IPS DF 19.7 (cell line): ENCODE measurements at regions not wholly inside any gene's neighbourhood (a gene's known extent, or its start where the extent isn't known, plus 50 kb on each side); places are given as distances from the start of the nearest gene placed in this dataset.

ENCODE experiments used
- DNase-seq: peaks from one replicate; pipeline ENCODE4 v3.0.0-alpha.2; 2013; ENCODE audit warnings: low read depth, low spot score

DNA sequence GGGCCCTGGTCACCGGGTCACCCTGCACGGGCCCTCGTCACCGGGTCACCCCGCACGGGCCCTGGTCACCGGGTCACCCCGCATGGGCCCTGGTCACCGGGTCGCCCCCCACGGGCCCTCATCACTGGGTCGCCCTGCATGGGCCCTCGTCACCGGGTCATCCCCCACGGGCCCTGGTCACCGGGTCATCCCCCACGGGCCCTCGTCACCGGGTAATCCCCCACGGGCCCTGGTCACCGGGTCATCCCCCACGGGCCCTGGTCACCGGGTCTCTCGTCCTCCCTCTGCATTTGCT, 77.6 kb downstream of the RIPK4 start:
- no peak for DNase-seq

DNA sequence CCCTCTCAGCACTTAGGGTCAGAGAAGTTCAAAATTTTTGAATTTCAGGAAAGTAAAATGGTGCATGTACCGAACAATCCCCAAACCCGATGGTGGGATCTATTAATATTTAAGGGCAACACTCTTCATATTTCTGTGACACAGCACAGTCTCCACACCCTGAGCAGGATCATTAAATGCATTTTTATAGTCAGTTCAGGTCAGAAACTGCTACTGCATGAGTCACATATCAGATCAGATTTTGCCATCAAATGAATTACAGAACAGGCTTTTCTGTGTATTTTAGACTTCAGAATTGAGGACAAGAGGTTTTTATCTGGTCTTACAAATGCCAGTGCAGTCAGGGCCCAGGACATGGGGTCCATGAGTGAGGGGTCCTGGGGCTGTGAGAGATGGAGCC, 79.2 kb downstream of the RIPK4 start:
- DNase-seq: no peak

GRCh38 chr21:41686664-41687063, 80.2 kb downstream of the RIPK4 start:
- no peak for DNase-seq

GRCh38 chr21:41685511-41686149, 81.2 kb downstream of the RIPK4 start:
- DNase-seq: no peak

GRCh38 chr21:41684381-41685245, 82.2 kb downstream of the RIPK4 start:
- no peak for DNase-seq

DNA sequence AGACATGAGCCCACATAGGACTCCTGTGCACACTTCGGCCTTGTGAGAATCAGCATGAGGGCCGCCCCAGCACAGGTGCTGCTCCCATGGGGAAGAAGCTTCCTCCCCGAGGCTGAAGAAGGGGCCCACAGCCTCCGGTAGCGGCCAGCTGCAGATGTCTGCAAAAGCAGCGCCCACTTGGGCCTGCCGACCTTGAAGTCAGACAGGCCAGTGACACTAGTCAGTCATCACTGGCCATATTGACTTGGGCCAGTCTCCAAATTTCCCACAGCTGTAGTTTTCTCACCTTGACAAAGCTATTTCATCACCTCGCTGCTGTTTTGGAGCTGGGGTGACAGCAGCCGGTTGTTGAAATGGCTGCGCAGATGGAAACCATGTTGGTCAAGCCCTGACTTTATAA, 83.0 kb downstream of the RIPK4 start:
- no peak for DNase-seq

GRCh38 chr21:41682719-41683179, 84.1 kb downstream of the RIPK4 start:
- no peak for DNase-seq

- no peak for DNase-seq
Observed at GRCh38 chr21:41681939-41682718, 84.7 kb downstream of the RIPK4 start.

DNA sequence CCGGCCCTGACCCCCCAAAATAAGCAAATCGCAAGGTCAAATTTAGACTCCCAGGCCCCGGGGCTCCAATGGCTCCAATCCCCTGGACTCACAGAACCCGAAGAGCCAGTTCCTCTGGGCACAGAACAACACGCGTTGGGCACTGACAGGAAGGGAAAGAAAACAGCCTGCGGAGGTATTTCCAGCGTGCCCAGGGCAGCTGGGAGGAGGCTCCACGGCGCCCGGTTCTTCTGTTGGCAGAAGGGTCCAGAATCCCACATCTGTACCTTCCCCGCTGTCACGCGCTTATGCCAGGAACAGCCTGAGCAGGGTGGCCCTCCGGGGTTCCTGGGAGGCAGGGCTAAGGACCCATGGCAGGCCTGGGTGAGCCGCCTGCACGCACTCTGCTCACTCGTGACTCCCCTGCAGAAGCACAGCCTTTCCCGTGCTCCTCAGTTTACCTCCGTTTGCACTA, 85.5 kb downstream of the RIPK4 start:
- DNase-seq: no peak

GRCh38 chr21:41680444-41681347, 86.2 kb downstream of the RIPK4 start:
- DNase-seq: no peak

DNA sequence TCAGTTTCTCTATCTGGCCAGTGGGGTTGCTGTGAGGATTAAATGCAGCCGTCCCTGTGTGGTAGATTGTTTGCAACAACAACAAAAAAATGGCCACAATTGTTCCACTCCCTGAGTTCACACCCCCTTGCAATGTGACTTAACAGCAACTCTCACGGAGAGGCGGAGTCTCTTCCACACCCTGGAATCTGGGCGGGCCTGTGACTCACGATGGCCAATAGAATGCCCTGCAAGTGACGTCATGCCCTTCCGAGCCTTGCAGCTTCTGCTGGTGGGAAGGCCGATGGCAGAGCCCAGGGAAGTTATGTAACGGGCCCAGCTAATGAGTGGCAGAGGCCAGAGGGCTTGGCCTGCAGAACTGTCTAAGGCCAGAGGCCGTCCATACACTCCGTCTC, 87.9 kb downstream of the RIPK4 start:
- DNase-seq: peak; percentile 93

GRCh38 chr21:41678016-41678923, 88.6 kb downstream of the RIPK4 start:
- no peak for DNase-seq

GRCh38 chr21:41677671-41678015, 89.2 kb downstream of the RIPK4 start:
- no peak for DNase-seq

DNA sequence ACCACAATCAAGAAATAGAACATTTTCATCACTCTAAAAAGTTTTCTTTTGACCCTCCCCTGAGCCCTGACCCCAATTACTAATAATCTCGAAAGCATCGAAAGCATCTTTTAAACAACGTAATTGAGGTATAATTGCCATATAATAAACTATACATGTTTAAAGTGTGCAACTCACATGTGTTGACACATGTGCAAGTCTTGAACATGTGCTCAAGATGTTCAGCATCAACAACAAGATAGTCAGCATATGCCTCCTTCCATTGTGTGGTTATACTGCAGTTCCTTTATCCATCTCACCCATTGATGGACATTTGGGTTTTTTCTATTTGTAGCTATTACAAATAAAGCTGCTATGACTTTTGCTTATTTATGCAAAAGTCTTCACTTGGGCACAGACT, 90.7 kb downstream of the RIPK4 start:
- DNase-seq: no peak

DNA sequence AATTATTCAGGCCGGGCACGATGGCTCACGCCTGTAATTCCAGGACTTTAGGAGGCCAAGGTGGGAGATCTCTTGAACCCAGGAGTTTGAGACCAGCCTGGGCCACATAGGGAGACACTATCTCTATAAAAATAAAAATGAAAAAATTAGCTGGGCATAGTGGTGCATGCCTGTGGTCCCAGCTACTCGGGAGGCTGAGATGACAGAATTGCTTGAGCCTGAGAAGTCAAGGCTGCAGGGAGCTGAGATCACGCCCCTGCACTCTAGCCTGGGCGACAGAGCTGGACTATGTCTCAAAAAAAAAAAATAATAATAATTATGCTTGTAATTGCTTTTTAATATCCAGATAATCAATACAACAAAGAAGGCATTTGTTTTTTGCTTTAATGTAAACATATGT, 91.3 kb downstream of the RIPK4 start:
- DNase-seq: no peak

DNA sequence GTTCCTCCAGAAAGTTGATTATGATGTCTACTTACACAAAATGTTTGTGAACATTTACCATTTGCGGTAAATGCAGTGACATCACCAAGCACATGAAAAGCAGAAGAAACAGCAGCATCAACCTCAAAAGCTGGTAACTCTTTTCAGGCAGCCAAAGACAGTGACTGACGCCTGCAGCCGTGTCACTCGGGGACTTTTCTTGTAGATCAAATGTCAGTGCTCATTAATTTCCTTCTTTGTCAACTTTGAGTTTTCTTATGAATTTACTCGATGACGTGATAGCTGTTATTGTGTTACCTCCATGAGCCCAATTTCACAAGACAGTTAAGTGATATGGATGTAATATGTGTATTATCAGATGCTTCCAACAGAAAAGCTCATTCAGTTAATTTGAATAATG, 92.5 kb downstream of the RIPK4 start:
- no peak for DNase-seq

DNA sequence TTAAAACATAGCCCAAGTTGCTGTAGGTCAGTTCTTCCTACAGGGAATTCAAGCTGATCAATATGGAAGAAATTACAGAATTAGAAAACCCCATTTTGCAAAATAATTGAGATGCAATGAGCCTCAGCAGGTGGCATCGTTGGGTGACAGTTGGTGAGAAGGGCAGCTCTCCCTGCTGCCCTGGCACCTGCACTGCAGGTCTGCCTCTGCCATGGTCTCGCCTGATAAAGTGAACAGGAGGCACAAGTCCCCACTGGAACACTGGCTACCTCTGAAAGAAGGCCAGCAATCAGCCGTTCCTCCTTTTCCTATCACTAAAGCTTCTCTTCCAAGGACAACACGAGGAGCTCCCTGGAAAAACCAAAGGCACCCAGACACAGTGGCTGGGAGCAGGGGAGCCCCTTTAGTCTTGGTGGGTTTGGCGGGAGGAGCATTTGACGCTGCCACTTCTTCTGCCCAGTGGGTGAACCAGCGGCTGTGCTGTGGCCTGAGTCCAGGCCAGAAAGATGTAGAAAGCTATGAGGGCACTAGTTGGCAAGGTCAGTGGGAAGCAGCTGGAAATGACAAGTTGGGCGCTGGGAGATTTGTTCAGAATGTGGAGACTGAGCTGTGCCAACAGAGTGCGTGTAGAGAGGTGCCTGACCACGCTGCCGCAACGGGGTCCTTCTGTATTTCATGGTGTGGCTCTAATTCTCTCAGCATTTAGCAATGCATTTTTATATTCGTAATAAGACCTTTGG, 93.1 kb downstream of the RIPK4 start:
- no peak for DNase-seq

DNA sequence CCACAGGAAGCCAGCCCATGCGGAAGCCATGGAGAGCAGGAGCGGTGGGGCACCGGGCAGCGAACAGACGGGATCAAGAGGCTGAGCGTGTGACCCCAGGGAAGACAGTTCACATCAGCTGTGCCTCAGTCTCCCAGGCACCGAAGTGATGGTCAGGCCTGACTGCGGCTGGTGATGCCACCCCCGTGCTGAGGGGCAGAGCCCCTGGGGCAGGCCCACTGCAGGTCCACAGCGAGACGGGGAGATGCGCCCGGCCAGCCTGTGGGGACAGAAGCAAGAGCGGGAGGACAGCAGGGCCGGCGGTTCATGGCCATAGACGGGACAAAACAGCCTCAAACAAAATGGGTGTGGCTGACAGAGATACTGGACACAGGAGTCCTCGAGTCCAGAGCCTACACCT, 93.8 kb downstream of the RIPK4 start:
- DNase-seq: no peak

DNA sequence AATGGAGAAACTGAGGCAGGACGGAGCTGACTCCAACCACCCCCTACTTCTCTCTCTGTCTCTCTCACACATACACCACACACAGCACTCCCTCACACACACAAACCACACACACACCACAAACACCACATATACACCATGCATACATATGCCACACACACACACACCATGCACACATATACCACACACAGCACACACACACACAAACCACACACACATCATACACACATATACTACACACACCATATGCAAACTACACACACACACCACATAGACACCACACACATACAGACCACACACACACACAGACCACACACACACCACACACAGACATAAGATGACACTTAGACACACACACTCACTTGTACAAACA, 94.3 kb downstream of the RIPK4 start:
- DNase-seq: no peak
